A673 (cell line): ENCODE measurements at regions not wholly inside any gene's neighbourhood (a gene's known extent, or its start where the extent isn't known, plus 50 kb on each side); places are given as distances from the start of the nearest gene placed in this dataset.

Experiments
- BruUV-seq: library from RNA; stranded (reverse); fragments of 400-500 nt; replicated peaks from 2 replicates; lab custom pipeline; 2021; lab: Mats Ljungman, UMichigan
- CTCF ChIA-PET: fragments of 300-600 bp; sonication (Branson Sonifier 250); formaldehyde crosslinking; loops from one replicate; lab custom pipeline; 2022; ENCODE audit warnings: antibody characterized with exemption; lab: Charles Lee
- POLR2A ChIA-PET: fragments of 300-600 bp; sonication (Branson Sonifier 250); formaldehyde crosslinking; loops from one replicate; lab custom pipeline; 2022; ENCODE audit warnings: antibody characterized with exemption; ENCODE audit not compliant: low non-redundant PET; lab: Charles Lee
- DNase-seq: peaks from one replicate; pipeline ENCODE4 v3.0.0-alpha.2; 2015; ENCODE audit warnings: low spot score
- H3K27ac ChIP-seq: fragments of 200-600 bp; sonication (generic); 2 replicates; pipeline ENCODE4 v1.5.1; 2016; ENCODE audit warnings: mixed run types, low read depth, mild to moderate bottlenecking, mixed read lengths, antibody characterized with exemption, low read length; ENCODE audit not compliant: poor library complexity, severe bottlenecking
- H3K27me3 ChIP-seq: fragments of 200-600 bp; sonication (generic); replicated peaks from 2 replicates; pipeline ENCODE4 v1.6.1; 2017; ENCODE audit warnings: mixed run types, low read depth, mild to moderate bottlenecking, mixed read lengths, antibody characterized with exemption, low read length; ENCODE audit not compliant: insufficient read depth, poor library complexity
- H3K36me3 ChIP-seq: fragments of 200-600 bp; sonication (generic); 2 replicates; pipeline ENCODE4 v1.6.1; 2016; ENCODE audit warnings: mixed run types, mild to moderate bottlenecking, mixed read lengths, antibody characterized with exemption, low read length; ENCODE audit not compliant: insufficient read depth, poor library complexity, severe bottlenecking
- H3K4me1 ChIP-seq: fragments of 200-600 bp; sonication (generic); 2 replicates; pipeline ENCODE4 v1.6.1; 2017; ENCODE audit warnings: mixed run types, mild to moderate bottlenecking, mixed read lengths, antibody characterized with exemption, low read length; ENCODE audit not compliant: insufficient read depth, poor library complexity, severe bottlenecking
- H3K4me3 ChIP-seq: fragments of 200-600 bp; sonication (generic); 2 replicates; pipeline ENCODE4 v1.5.1; 2016; ENCODE audit warnings: low read depth, mixed run types, mild to moderate bottlenecking, mixed read lengths, low read length; ENCODE audit not compliant: poor library complexity, severe bottlenecking
- H3K9me3 ChIP-seq: fragments of 200-600 bp; sonication (generic); 2 replicates; pipeline ENCODE4 v1.6.1; 2016; ENCODE audit warnings: mixed run types, low read depth, mild to moderate bottlenecking, mixed read lengths, antibody characterized with exemption, low read length; ENCODE audit not compliant: poor library complexity, severe bottlenecking
- CTCF ChIP-seq: fragments of 300-800, 200-600 bp; sonication (generic); conservative IDR thresholded peaks from 2 replicates; pipeline ENCODE4 v1.5.1; 2017; ENCODE audit warnings: low read depth, mild to moderate bottlenecking, antibody characterized with exemption, low read length, moderate library complexity, mixed read lengths
- EZH2 ChIP-seq: fragments of 200-600 bp; sonication (generic); IDR thresholded peaks from 2 replicates; pipeline ENCODE4 v1.6.1; 2017; ENCODE audit warnings: borderline replicate concordance, low read depth, mild to moderate bottlenecking, mixed read lengths, antibody characterized with exemption, low read length; ENCODE audit not compliant: poor library complexity, severe bottlenecking
- intact Hi-C: fragments of 100-400 bp; cut with micrococcal nuclease; formaldehyde crosslinking; loops from one replicate; pipeline ENCODE4 v1.10.0; 2022; ENCODE audit not compliant: unreplicated experiment

GRCh38 chr1:195327361-195327760 is 1280.9 kb downstream of the KCNT2 start:
- Histone ChIP-seq H3K27me3 (no peaks in the 10 kb centered on the region), H3K9me3 (no peaks in the 10 kb centered on the region), H3K27ac (no peak overlapping the region), H3K4me3 (no peak overlapping the region), H3K36me3 (no peaks in the 10 kb centered on the region), H3K4me1 (no peaks in the 10 kb centered on the region)
- BruUV-seq = no TSS peak
- no peak for DNase-seq
- intact Hi-C loops = no loop called here
- TF ChIP-seq EZH2 = no peak
- TF ChIP-seq CTCF = no peak
- CTCF ChIA-PET = no interaction called here
- POLR2A ChIA-PET = no interaction called here

DNA sequence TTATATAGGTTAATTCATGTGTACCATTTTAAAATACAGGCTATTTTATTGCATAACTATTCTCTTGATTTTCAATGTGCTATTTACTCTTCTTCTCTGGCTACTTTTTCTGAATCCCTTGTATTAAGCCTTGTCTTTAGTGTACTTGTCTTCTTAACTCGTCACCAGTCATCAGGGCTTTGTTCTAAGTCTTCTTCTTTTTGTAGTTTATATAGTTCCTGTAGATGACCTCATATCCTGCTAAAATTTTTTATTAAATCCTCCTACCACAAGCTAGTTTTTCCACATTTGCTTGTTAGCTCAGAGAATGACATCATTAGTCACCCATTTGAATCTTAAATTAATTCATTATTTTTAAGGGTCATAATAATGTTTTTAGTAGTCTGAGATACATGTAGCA is 1281.9 kb downstream of the KCNT2 start:
- Histone ChIP-seq H3K27ac (no peak overlapping the region), H3K9me3 (no peaks in the 10 kb centered on the region), H3K4me3 (no peak overlapping the region), H3K27me3 (no peaks in the 10 kb centered on the region), H3K36me3 (no peaks in the 10 kb centered on the region), H3K4me1 (no peaks in the 10 kb centered on the region)
- CTCF ChIA-PET = no interaction called here
- peak; percentile 2 for DNase-seq
- intact Hi-C loops = no loop called here
- POLR2A ChIA-PET = no interaction called here
- BruUV-seq = no TSS peak
- no peak for TF ChIP-seq EZH2
- no peak for TF ChIP-seq CTCF

- no peak for DNase-seq
- POLR2A ChIA-PET = no interaction called here
- no peak for TF ChIP-seq CTCF
- TF ChIP-seq EZH2 = no peak
Measured at GRCh38 chr1:195325181-195325580, 1283.1 kb downstream of the KCNT2 start.

More at GRCh38 chr1:195325181-195325580, 1283.1 kb downstream of the KCNT2 start:
- Histone ChIP-seq H3K4me1 (no peaks in the 10 kb centered on the region), H3K36me3 (no peaks in the 10 kb centered on the region), H3K9me3 (no peaks in the 10 kb centered on the region), H3K27me3 (no peaks in the 10 kb centered on the region), H3K4me3 (no peak overlapping the region), H3K27ac (no peak overlapping the region)
- intact Hi-C loops = no loop called here
- CTCF ChIA-PET = no interaction called here
- no TSS peak for BruUV-seq
